Sigmoid colon (tissue), 6 donors: ENCODE measurements at regions not wholly inside any gene's neighbourhood (a gene's known extent, or its start where the extent isn't known, plus 50 kb on each side); places are given as distances from the start of the nearest gene placed in this dataset.

Source experiments
- DNase-seq: peaks from one replicate; pipeline ENCODE4 v3.0.0-alpha.2; 2019
- H3K27ac ChIP-seq, 4 donors: fragments of 200-600 bp; sonication (generic); one replicate each; pipeline ENCODE4 v1.5.1; 2016 to 2019; ENCODE audit warnings: mild to moderate bottlenecking in 1 of 4
- H3K27me3 ChIP-seq, 3 donors: fragments of 200-600 bp; sonication (generic); one replicate each; pipeline ENCODE4 v1.5.1; 2019; ENCODE audit warnings: mild to moderate bottlenecking in 1 of 3
- H3K36me3 ChIP-seq, 4 donors: fragments of 200-600 bp; sonication (generic); one replicate each; pipeline ENCODE4 v1.5.1; 2016 to 2019
- H3K4me1 ChIP-seq, 4 donors: fragments of 200-600 bp; sonication (generic); one replicate each; pipeline ENCODE4 v1.5.1; 2017 to 2019
- H3K4me3 ChIP-seq, 4 donors: fragments of 200-600 bp; sonication (generic); one replicate each; pipeline ENCODE4 v1.5.1; 2017 to 2019; ENCODE audit warnings: mild to moderate bottlenecking in 2 of 4, moderate library complexity in 1 of 4
- H3K9me3 ChIP-seq, 4 donors: fragments of 200-600 bp in 3 of 4; sonication (generic) in 3 of 4; one replicate each; pipeline versions ENCODE4 v1.5.1 to v1.6.1; 2013 to 2019
- CTCF ChIP-seq, 4 experiments: fragments of 450-650 bp in 3 of 4; fragments of 200-600 bp in 1 of 4; IDR thresholded peaks; one replicate each; pipeline ENCODE4 v1.5.1; 2016 to 2019; ENCODE audit warnings: antibody characterized with exemption in 4 of 4, mild to moderate bottlenecking in 3 of 4, moderate library complexity in 2 of 4
- EP300 ChIP-seq, 4 donors: sonication (generic); formaldehyde crosslinking; IDR thresholded peaks; one replicate each; pipeline ENCODE4 v1.6.1; 2017; ENCODE audit warnings: antibody characterized with exemption in 4 of 4
- POLR2A ChIP-seq, 2 donors: fragments of 450-650 bp; IDR thresholded peaks; one replicate each; pipeline ENCODE4 v1.6.1; 2016; ENCODE audit warnings: antibody characterized with exemption in 2 of 2, mild to moderate bottlenecking in 2 of 2, moderate library complexity in 2 of 2
- POLR2AphosphoS5 ChIP-seq, 4 donors: sonication (generic); formaldehyde crosslinking; IDR thresholded peaks; one replicate each; pipeline ENCODE4 v1.6.1; 2017; ENCODE audit warnings: antibody characterized with exemption in 4 of 4
- WGBS, 2 donors: extraction: QIAGEN DNeasy Blood & Tissue Kit; methylation state at CpG; one replicate each; pipeline ENCODE4 v1.1.7; 2013; 5-methylcytosine and 5-hydroxymethylcytosine counted together
- intact Hi-C: fragments of 100-400 bp; cut with DNase I; formaldehyde crosslinking; loops from one replicate; pipeline ENCODE4 v1.15.1; 2023
- donor health status: healthy with polysubstance abuse.
- donor health status: healthy.

- no peaks in the 10 kb centered on the region for H3K27me3 ChIP-seq
- peak; percentile 39 for DNase-seq
- H3K27ac ChIP-seq = no peak overlapping the region
- H3K36me3 ChIP-seq = no peaks in the 10 kb centered on the region
- no peak overlapping the region for H3K4me3 ChIP-seq
- peaks cover 0 to 3% (median 0%) of the 10 kb centered on the region in 4 donors for H3K9me3 ChIP-seq
- intact Hi-C loops = no loop called here
- 92% methylated on average over 18 of the region's 18 CpGs for WGBS, 2 donors
- no peaks in the 10 kb centered on the region for H3K4me1 ChIP-seq
- TF ChIP-seq CTCF (IDR thresholded peaks at IDR 0.05) (no peak), POLR2AphosphoS5 (IDR thresholded peaks at IDR 0.05) (no peak), EP300 (IDR thresholded peaks at IDR 0.05) (no peak), POLR2A (IDR thresholded peaks at IDR 0.05) (no peak)
Measured at GRCh38 chr14:101201535-101202151, 298.1 kb upstream of the RTL1 start.

- WGBS, 2 donors = 87 to 88% methylated on average over 25 of the region's 25 CpGs
- peaks cover 0 to 3% (median 0%) of the 10 kb centered on the region in 4 donors for H3K4me1 ChIP-seq
- peak; percentile 39 for DNase-seq
Measured at GRCh38 chr14:101202627-101203404, 299.3 kb upstream of the RTL1 start.

GRCh38 chr14:101206556-101206955 lies 303.0 kb upstream of the RTL1 start:
- Histone ChIP-seq H3K4me3 (no peak overlapping the region), H3K9me3 (peaks cover 0 to 18% (median 4%) of the 10 kb centered on the region in 4 donors), H3K36me3 (no peaks in the 10 kb centered on the region), H3K4me1 (peaks cover 0 to 3% (median 0%) of the 10 kb centered on the region in 4 donors), H3K27ac (peak overlapping the region in 1 of 4 donors; percentile 31), H3K27me3 (no peaks in the 10 kb centered on the region)
- WGBS, 2 donors = 89 to 90% methylated on average over 3 of the region's 3 CpGs
- TF ChIP-seq POLR2A (IDR thresholded peaks at IDR 0.05) = no peak
- no peak for TF ChIP-seq EP300 (IDR thresholded peaks at IDR 0.05)
- TF ChIP-seq CTCF (IDR thresholded peaks at IDR 0.05) = no peak
- TF ChIP-seq POLR2AphosphoS5 (IDR thresholded peaks at IDR 0.05) = no peak
- DNase-seq = no peak
- intact Hi-C loops = no loop called here

More at GRCh38 chr14:101202627-101203404, 299.3 kb upstream of the RTL1 start:
- no peak overlapping the region for H3K4me3 ChIP-seq
- H3K27ac ChIP-seq = no peak overlapping the region
- intact Hi-C loops = no loop called here
- H3K27me3 ChIP-seq = no peaks in the 10 kb centered on the region
- no peak for TF ChIP-seq POLR2AphosphoS5 (IDR thresholded peaks at IDR 0.05)
- no peak for TF ChIP-seq EP300 (IDR thresholded peaks at IDR 0.05)
- no peak for TF ChIP-seq CTCF (IDR thresholded peaks at IDR 0.05)
- TF ChIP-seq POLR2A (IDR thresholded peaks at IDR 0.05) = no peak
- H3K36me3 ChIP-seq = no peaks in the 10 kb centered on the region
- H3K9me3 ChIP-seq = peaks cover 0 to 3% (median 0%) of the 10 kb centered on the region in 4 donors

- no peaks in the 10 kb centered on the region for H3K36me3 ChIP-seq
- no peak overlapping the region for H3K4me3 ChIP-seq
- peak; percentile 4 for DNase-seq
- TF ChIP-seq EP300 (IDR thresholded peaks at IDR 0.05) (no peak), POLR2A (IDR thresholded peaks at IDR 0.05) (no peak), POLR2AphosphoS5 (IDR thresholded peaks at IDR 0.05) (no peak), CTCF (IDR thresholded peaks at IDR 0.05) (no peak)
- intact Hi-C loops = no loop called here
- peak overlapping the region in 1 of 4 donors; percentile 31 for H3K27ac ChIP-seq
- H3K9me3 ChIP-seq = peaks cover 0 to 18% (median 4%) of the 10 kb centered on the region in 4 donors
- H3K4me1 ChIP-seq = peaks cover 0 to 3% (median 0%) of the 10 kb centered on the region in 4 donors
- WGBS, 2 donors = 94% methylated on average over 2 of the region's 2 CpGs
- H3K27me3 ChIP-seq = no peaks in the 10 kb centered on the region
Measured at GRCh38 chr14:101207041-101207440, 303.5 kb upstream of the RTL1 start.
